Sigmoid colon (tissue), 6 donors: ENCODE measurements at regions not wholly inside any gene's neighbourhood (a gene's known extent, or its start where the extent isn't known, plus 50 kb on each side); places are given as distances from the start of the nearest gene placed in this dataset.

ENCODE experiments used
- DNase-seq: peaks from one replicate; pipeline ENCODE4 v3.0.0-alpha.2; 2019
- H3K27ac ChIP-seq, 4 donors: fragments of 200-600 bp; sonication (generic); one replicate each; pipeline ENCODE4 v1.5.1; 2016 to 2019; ENCODE audit warnings: mild to moderate bottlenecking in 1 of 4
- H3K27me3 ChIP-seq, 3 donors: fragments of 200-600 bp; sonication (generic); one replicate each; pipeline ENCODE4 v1.5.1; 2019; ENCODE audit warnings: mild to moderate bottlenecking in 1 of 3
- H3K36me3 ChIP-seq, 4 donors: fragments of 200-600 bp; sonication (generic); one replicate each; pipeline ENCODE4 v1.5.1; 2016 to 2019
- H3K4me1 ChIP-seq, 4 donors: fragments of 200-600 bp; sonication (generic); one replicate each; pipeline ENCODE4 v1.5.1; 2017 to 2019
- H3K4me3 ChIP-seq, 4 donors: fragments of 200-600 bp; sonication (generic); one replicate each; pipeline ENCODE4 v1.5.1; 2017 to 2019; ENCODE audit warnings: mild to moderate bottlenecking in 2 of 4, moderate library complexity in 1 of 4
- H3K9me3 ChIP-seq, 4 donors: fragments of 200-600 bp in 3 of 4; sonication (generic) in 3 of 4; one replicate each; pipeline versions ENCODE4 v1.5.1 to v1.6.1; 2013 to 2019
- CTCF ChIP-seq, 4 experiments: fragments of 450-650 bp in 3 of 4; fragments of 200-600 bp in 1 of 4; IDR thresholded peaks; one replicate each; pipeline ENCODE4 v1.5.1; 2016 to 2019; ENCODE audit warnings: antibody characterized with exemption in 4 of 4, mild to moderate bottlenecking in 3 of 4, moderate library complexity in 2 of 4
- EP300 ChIP-seq, 4 donors: sonication (generic); formaldehyde crosslinking; IDR thresholded peaks; one replicate each; pipeline ENCODE4 v1.6.1; 2017; ENCODE audit warnings: antibody characterized with exemption in 4 of 4
- POLR2A ChIP-seq, 2 donors: fragments of 450-650 bp; IDR thresholded peaks; one replicate each; pipeline ENCODE4 v1.6.1; 2016; ENCODE audit warnings: antibody characterized with exemption in 2 of 2, mild to moderate bottlenecking in 2 of 2, moderate library complexity in 2 of 2
- POLR2AphosphoS5 ChIP-seq, 4 donors: sonication (generic); formaldehyde crosslinking; IDR thresholded peaks; one replicate each; pipeline ENCODE4 v1.6.1; 2017; ENCODE audit warnings: antibody characterized with exemption in 4 of 4
- WGBS, 2 donors: extraction: QIAGEN DNeasy Blood & Tissue Kit; methylation state at CpG; one replicate each; pipeline ENCODE4 v1.1.7; 2013; 5-methylcytosine and 5-hydroxymethylcytosine counted together
- intact Hi-C: fragments of 100-400 bp; cut with DNase I; formaldehyde crosslinking; loops from one replicate; pipeline ENCODE4 v1.15.1; 2023
- donor health status: healthy with polysubstance abuse.
- donor health status: healthy.

GRCh38 chr12:100733817-100734593 is 60.6 kb upstream of the ANO4 start:
- Histone ChIP-seq H3K4me3 (no peak overlapping the region), H3K36me3 (no peaks in the 10 kb centered on the region), H3K27me3 (peaks cover 0 to 6% (median 0%) of the 10 kb centered on the region in 3 donors), H3K9me3 (no peaks in the 10 kb centered on the region), H3K4me1 (no peaks in the 10 kb centered on the region), H3K27ac (no peak overlapping the region)
- no peak for DNase-seq
- 41 to 68% methylated on average over 5 of the region's 5 CpGs for WGBS, 2 donors
- intact Hi-C loops: no loop called here
- no peak for TF ChIP-seq EP300 (IDR thresholded peaks at IDR 0.05)
- TF ChIP-seq CTCF (IDR thresholded peaks at IDR 0.05): peak in 2 of 4 experiments; percentile 25 to 43
- TF ChIP-seq POLR2A (IDR thresholded peaks at IDR 0.05): no peak

DNA sequence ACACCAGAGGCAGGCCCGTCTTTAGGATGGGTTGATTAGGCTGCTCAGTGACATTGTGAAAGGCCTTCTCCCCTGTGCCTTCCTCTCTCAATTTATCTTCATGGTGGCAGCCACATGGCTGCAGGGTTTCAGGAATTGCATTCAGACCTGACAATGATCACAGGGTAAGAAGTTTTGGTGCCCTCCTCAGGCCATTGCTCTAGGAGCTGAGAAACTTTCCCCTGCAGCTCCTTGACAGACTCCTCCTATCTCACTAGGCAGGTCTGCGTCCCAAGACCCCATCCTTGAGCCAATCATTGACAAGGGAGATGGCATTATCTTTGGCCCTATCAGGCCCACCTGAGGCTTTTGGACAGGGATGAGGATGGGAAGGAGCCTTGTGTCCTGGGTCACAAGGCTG is 57.4 kb upstream of the ANO4 start:
- DNase-seq: no peak
- Histone ChIP-seq H3K27me3 (peaks cover 0 to 6% (median 0%) of the 10 kb centered on the region in 3 donors), H3K4me3 (no peak overlapping the region), H3K4me1 (no peaks in the 10 kb centered on the region), H3K9me3 (no peaks in the 10 kb centered on the region), H3K27ac (no peak overlapping the region), H3K36me3 (no peaks in the 10 kb centered on the region)
- 74 to 91% methylated on average over 2 of the region's 2 CpGs for WGBS, 2 donors
- intact Hi-C loops: no loop called here
- no peak for TF ChIP-seq POLR2A (IDR thresholded peaks at IDR 0.05)
- no peak for TF ChIP-seq CTCF (IDR thresholded peaks at IDR 0.05)
- TF ChIP-seq EP300 (IDR thresholded peaks at IDR 0.05): no peak
- no peak for TF ChIP-seq POLR2AphosphoS5 (IDR thresholded peaks at IDR 0.05)

- no peak for DNase-seq
- TF ChIP-seq EP300 (IDR thresholded peaks at IDR 0.05) (no peak), POLR2A (IDR thresholded peaks at IDR 0.05) (no peak), POLR2AphosphoS5 (IDR thresholded peaks at IDR 0.05) (no peak), CTCF (IDR thresholded peaks at IDR 0.05) (no peak)
- Histone ChIP-seq H3K9me3 (no peaks in the 10 kb centered on the region), H3K36me3 (no peaks in the 10 kb centered on the region), H3K27me3 (peaks cover 0 to 6% (median 0%) of the 10 kb centered on the region in 3 donors), H3K4me1 (no peaks in the 10 kb centered on the region), H3K4me3 (no peak overlapping the region), H3K27ac (no peak overlapping the region)
- intact Hi-C loops: no loop called here
- 69 to 72% methylated on average over 2 of the region's 2 CpGs for WGBS, 2 donors
Measured at GRCh38 chr12:100738086-100738485, 56.5 kb upstream of the ANO4 start.

DNA sequence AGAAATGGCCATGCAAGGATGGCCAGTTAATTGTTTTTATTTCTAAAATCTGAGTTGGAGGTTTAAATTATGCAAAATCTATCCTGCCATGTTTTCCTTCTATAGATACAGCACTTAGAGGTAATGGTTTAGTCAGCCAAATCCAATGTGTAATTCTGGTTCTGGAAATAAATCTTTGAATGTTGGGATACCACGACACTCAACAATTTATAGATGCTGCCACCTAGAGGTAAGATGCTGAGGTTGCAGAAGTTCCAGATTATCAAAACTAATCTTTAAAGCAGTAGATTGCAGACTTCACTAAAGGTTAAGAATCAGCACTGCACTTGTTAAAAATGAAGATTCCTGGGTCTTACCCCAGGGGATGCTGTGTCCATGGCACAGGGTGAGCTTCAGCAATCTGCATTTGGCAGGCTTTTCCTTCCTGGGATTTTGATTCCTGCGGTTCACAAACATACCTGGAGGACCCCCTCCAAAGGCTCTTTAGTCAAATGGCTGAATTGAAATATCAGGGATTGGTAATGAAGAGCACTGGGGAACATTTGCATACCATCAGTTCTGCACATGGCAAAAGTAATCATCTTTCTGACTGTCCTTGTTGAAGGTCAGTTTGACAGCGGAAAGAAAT is 53.4 kb upstream of the ANO4 start:
- no peak overlapping the region for H3K4me3 ChIP-seq
- WGBS, 2 donors: 55 to 58% methylated on average over 3 of the region's 3 CpGs
- H3K4me1 ChIP-seq: no peaks in the 10 kb centered on the region
- intact Hi-C loops: loop anchor here (5.0 kb wide), 1 partner anchor 394 kb away; no protein-coding TSS in a partner anchor
- H3K27me3 ChIP-seq: no peaks in the 10 kb centered on the region
- no peak for TF ChIP-seq POLR2A (IDR thresholded peaks at IDR 0.05)
- TF ChIP-seq POLR2AphosphoS5 (IDR thresholded peaks at IDR 0.05): no peak
- TF ChIP-seq CTCF (IDR thresholded peaks at IDR 0.05): peak in 2 of 4 experiments; percentile 44 to 63
- no peak for TF ChIP-seq EP300 (IDR thresholded peaks at IDR 0.05)
- H3K27ac ChIP-seq: no peak overlapping the region
- H3K9me3 ChIP-seq: no peaks in the 10 kb centered on the region
- no peak for DNase-seq
- no peaks in the 10 kb centered on the region for H3K36me3 ChIP-seq
